ENCODE measurements at regions not wholly inside any gene's neighbourhood (a gene's known extent, or its start where the extent isn't known, plus 50 kb on each side); places are given as distances from the start of the nearest gene placed in this dataset.

- no peak for TF ChIP-seq CTCF (IDR thresholded peaks at IDR 0.05; ENCODE audit: low read length)
- TF ChIP-seq EZH2 (optimal IDR thresholded peaks at IDR 0.05; ENCODE audit: low read depth, low read length): no peak
Observed at GRCh38 chr1:69228501-69228900, 339.2 kb upstream of the LRRC7 start.

Measured in MM.1S (cell line).